H9 (cell line): ENCODE measurements at regions not wholly inside any gene's neighbourhood (a gene's known extent, or its start where the extent isn't known, plus 50 kb on each side); places are given as distances from the start of the nearest gene placed in this dataset.

Experiments used
- DNase-seq: peaks from one replicate; pipeline ENCODE4 v3.0.0-alpha.2; 2017
- H2AFZ ChIP-seq: one replicate; pipeline ENCODE4 v1.6.1; 2013; ENCODE audit warnings: mild to moderate bottlenecking, low read length, control low read depth, moderate library complexity
- H2AK5ac ChIP-seq: 2 replicates; pipeline ENCODE4 v1.6.1; 2013; ENCODE audit warnings: low read length, control low read depth, mixed read lengths; ENCODE audit not compliant: insufficient read length
- H2BK120ac ChIP-seq: one replicate; pipeline ENCODE4 v1.6.1; 2013; ENCODE audit warnings: low read depth, mild to moderate bottlenecking, low read length, control low read depth, inconsistent platforms; ENCODE audit not compliant: poor library complexity, severe bottlenecking
- H2BK12ac ChIP-seq: 2 replicates; pipeline ENCODE4 v1.6.1; 2013; ENCODE audit warnings: low read length, control low read depth, mixed read lengths, low read depth; ENCODE audit not compliant: insufficient read length
- H2BK15ac ChIP-seq: 2 replicates; pipeline ENCODE4 v1.6.1; 2013; ENCODE audit warnings: low read depth, low read length, control low read depth
- H2BK20ac ChIP-seq: one replicate; pipeline ENCODE4 v1.6.1; 2013; ENCODE audit warnings: low read depth, mild to moderate bottlenecking, low read length, control low read depth, inconsistent platforms; ENCODE audit not compliant: poor library complexity, severe bottlenecking
- H2BK5ac ChIP-seq: 2 replicates; pipeline ENCODE4 v1.6.1; 2013; ENCODE audit warnings: low read length, control low read depth, mixed read lengths; ENCODE audit not compliant: insufficient read length
- H3K14ac ChIP-seq: 2 replicates; pipeline ENCODE4 v1.6.1; 2013; ENCODE audit warnings: low read length, control low read depth; ENCODE audit not compliant: insufficient read depth
- H3K18ac ChIP-seq: 2 replicates; pipeline ENCODE4 v1.6.1; 2013; ENCODE audit warnings: low read depth, mild to moderate bottlenecking, mixed read lengths, low read length, control low read depth; ENCODE audit not compliant: insufficient read length
- H3K23ac ChIP-seq: 2 replicates; pipeline ENCODE4 v1.6.1; 2013; ENCODE audit warnings: low read length, control low read depth, mixed read lengths, low read depth; ENCODE audit not compliant: insufficient read length
- H3K23me2 ChIP-seq: 2 replicates; pipeline ENCODE4 v1.6.1; 2013; ENCODE audit warnings: low read depth, mild to moderate bottlenecking, mixed read lengths, low read length, control low read depth; ENCODE audit not compliant: insufficient read length, poor library complexity, severe bottlenecking
- H3K27ac ChIP-seq: 2 replicates; pipeline ENCODE4 v1.5.1; 2013; ENCODE audit warnings: low read length, control low read depth, mixed read lengths, low read depth; ENCODE audit not compliant: insufficient read length
- H3K27me3 ChIP-seq: 2 replicates; pipeline ENCODE4 v1.6.1; 2013; ENCODE audit warnings: low read length, control low read depth, inconsistent platforms; ENCODE audit not compliant: insufficient read depth
- H3K4ac ChIP-seq: 2 replicates; pipeline ENCODE4 v1.6.1; 2013; ENCODE audit warnings: low read depth, mild to moderate bottlenecking, control low read depth, inconsistent platforms, low read length, moderate library complexity
- H3K4me1 ChIP-seq: 2 replicates; pipeline ENCODE4 v1.6.1; 2013; ENCODE audit warnings: low read length, control low read depth, inconsistent platforms; ENCODE audit not compliant: insufficient read depth
- H3K4me2 ChIP-seq: 2 replicates; pipeline ENCODE4 v1.6.1; 2013; ENCODE audit warnings: low read length, control low read depth, mixed read lengths; ENCODE audit not compliant: insufficient read length, insufficient read depth
- H3K56ac ChIP-seq: 2 replicates; pipeline ENCODE4 v1.6.1; 2013; ENCODE audit warnings: low read depth, mild to moderate bottlenecking, mixed read lengths, low read length, control low read depth; ENCODE audit not compliant: insufficient read length
- H3K79me1 ChIP-seq: 2 replicates; pipeline ENCODE4 v1.6.1; 2013; ENCODE audit warnings: low read depth, mild to moderate bottlenecking, moderate library complexity, low read length, control low read depth, inconsistent platforms; ENCODE audit not compliant: insufficient read depth, poor library complexity, severe bottlenecking
- H3K79me2 ChIP-seq: 2 replicates; pipeline ENCODE4 v1.6.1; 2013; ENCODE audit warnings: low read length, control low read depth, inconsistent platforms; ENCODE audit not compliant: insufficient read depth
- H3K9ac ChIP-seq: 2 replicates; pipeline ENCODE4 v1.6.1; 2013; ENCODE audit warnings: low read length, control low read depth, mixed read lengths; ENCODE audit not compliant: insufficient read length; ENCODE audit errors: extremely low read depth
- H3K9me3 ChIP-seq: one replicate; pipeline ENCODE4 v1.6.1; 2013; ENCODE audit warnings: low read depth, low read length, inconsistent platforms; ENCODE audit not compliant: control insufficient read depth
- H3T11ph ChIP-seq: one replicate; pipeline ENCODE4 v1.6.1; 2013; ENCODE audit warnings: mild to moderate bottlenecking, low read length, control low read depth, inconsistent platforms
- H4K20me1 ChIP-seq: one replicate; pipeline ENCODE4 v1.6.1; 2013; ENCODE audit not compliant: control insufficient read depth, insufficient read length, insufficient read depth
- H4K5ac ChIP-seq: 2 replicates; pipeline ENCODE4 v1.6.1; 2013; ENCODE audit warnings: low read depth, mild to moderate bottlenecking, mixed read lengths, low read length, control low read depth; ENCODE audit not compliant: insufficient read length
- H4K8ac ChIP-seq: replicated peaks from 2 replicates; pipeline ENCODE4 v1.6.1; 2013; ENCODE audit warnings: low read length, control low read depth, mixed read lengths, low read depth; ENCODE audit not compliant: insufficient read length
- H4K91ac ChIP-seq: 2 replicates; pipeline ENCODE4 v1.6.1; 2013; ENCODE audit warnings: low read depth, mild to moderate bottlenecking, moderate library complexity, mixed read lengths, low read length, control low read depth; ENCODE audit not compliant: insufficient read length
- H3K27ac Mint-ChIP-seq, 3 experiments: 2 replicates in 2 of 3; 3 replicates in 1 of 3; pipeline ENCODE4 v1.8.0; 2020 to 2021; ENCODE audit warnings: mixed read lengths in 3 of 3, mild to moderate bottlenecking in 1 of 3, moderate library complexity in 1 of 3
- H3K27me3 Mint-ChIP-seq: 2 replicates; pipeline ENCODE4 v1.8.0; 2021; ENCODE audit warnings: low read depth, mild to moderate bottlenecking, moderate library complexity, mixed read lengths
- H3K36me3 Mint-ChIP-seq, 3 experiments: 2 replicates in 2 of 3; 3 replicates in 1 of 3; pipeline ENCODE4 v1.8.0; 2020 to 2021; ENCODE audit warnings: low read depth in 3 of 3, mixed read lengths in 3 of 3; ENCODE audit not compliant: insufficient read depth in 1 of 3
- H3K4me1 Mint-ChIP-seq, 2 experiments: 2 replicates each; pipeline ENCODE4 v1.8.0; 2020; ENCODE audit warnings: mixed read lengths in 2 of 2
- H3K4me3 Mint-ChIP-seq, 2 experiments: 2 replicates in 1 of 2; 3 replicates in 1 of 2; pipeline ENCODE4 v1.8.0; 2020 to 2021; ENCODE audit warnings: mild to moderate bottlenecking in 2 of 2, mixed read lengths in 2 of 2, moderate library complexity in 1 of 2
- H3K9me3 Mint-ChIP-seq, 2 experiments: 2 replicates in 1 of 2; 3 replicates in 1 of 2; pipeline ENCODE4 v1.8.0; 2020; ENCODE audit warnings: mild to moderate bottlenecking in 2 of 2, mixed read lengths in 2 of 2, moderate library complexity in 1 of 2
- WGBS: extraction: QIAGEN DNeasy Blood & Tissue Kit; methylation state at CpG from one replicate; pipeline ENCODE4 v1.1.7; 2013; ENCODE audit warnings: missing lambda C conversion rate, low lambda C conversion rate, mixed read lengths; ENCODE audit not compliant: insufficient read length; ENCODE audit errors: extremely low coverage; 5-methylcytosine and 5-hydroxymethylcytosine counted together
- TF ChIP-seq, protein P1 (sequence below): fragments of 200-600 bp; sonication (generic); conservative IDR thresholded peaks from 3 replicates; pipeline ENCODE4 v1.8.0; 2021; ENCODE audit warnings: antibody characterized with exemption, mild to moderate bottlenecking

DNA sequence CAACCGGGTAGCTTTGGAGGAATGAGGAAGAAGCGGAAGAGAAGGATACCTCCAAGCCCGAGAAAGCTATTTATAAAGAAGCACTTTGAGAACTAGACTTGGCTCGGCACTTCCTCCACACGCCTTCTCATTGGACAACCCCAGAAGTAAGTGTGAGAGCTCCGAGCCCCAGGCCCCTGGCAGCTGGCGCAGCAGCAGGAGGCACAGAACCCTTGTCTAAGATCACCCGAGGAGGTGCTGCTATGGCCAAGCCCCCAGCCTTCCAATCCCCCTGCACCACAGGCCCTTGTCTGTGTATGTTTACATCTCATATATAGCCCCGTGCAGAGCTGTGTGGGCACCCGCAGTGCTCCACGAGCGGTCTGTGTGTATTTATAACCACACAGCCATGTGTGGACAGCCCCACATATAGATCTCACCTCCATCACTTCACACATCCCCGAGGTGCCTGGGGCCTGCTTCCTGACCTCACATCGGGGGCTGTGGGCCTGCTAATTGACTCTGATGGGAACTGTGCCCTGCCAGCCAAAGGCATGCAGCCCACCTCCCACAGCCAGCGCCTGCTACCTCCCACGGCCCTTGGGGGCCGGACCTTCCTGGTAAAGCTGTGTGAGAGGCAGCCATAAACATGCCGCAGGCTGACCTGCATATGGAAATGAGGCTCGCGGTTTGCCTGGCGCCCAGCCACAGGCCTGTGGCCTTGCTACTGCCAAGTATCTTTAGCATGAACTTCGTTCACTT is 96.1 kb downstream of the C17orf67 start:
- Mint-ChIP-seq H3K4me3 (no peak overlapping the region), H3K27me3 (peaks cover 4% of the 10 kb centered on the region), H3K4me1 (peaks cover 7 to 15% of the 10 kb centered on the region in 2 experiments), H3K36me3 (no peaks in the 10 kb centered on the region), H3K27ac (no peak overlapping the region), H3K9me3 (peaks cover 0 to 5% of the 10 kb centered on the region in 2 experiments; a peak in 2 of 5 replicates)
- Histone ChIP-seq H4K20me1 (no peaks in the 10 kb centered on the region), H3K4me2 (no peak overlapping the region), H2BK12ac (no peak overlapping the region), H2AK5ac (no peak overlapping the region), H3K56ac (no peak overlapping the region), H3K18ac (no peak overlapping the region), H2BK20ac (no peak overlapping the region), H3K4ac (no peak overlapping the region), H2BK120ac (no peak overlapping the region), H3K79me2 (no peaks in the 10 kb centered on the region), H3K23me2 (no peaks in the 10 kb centered on the region), H2BK15ac (no peak overlapping the region), H3K27me3 (no peaks in the 10 kb centered on the region), H3K14ac (no peak overlapping the region), H2AFZ (no peak overlapping the region), H3K79me1 (no peaks in the 10 kb centered on the region), H3K9ac (no peak overlapping the region), H3T11ph (no peak overlapping the region), H2BK5ac (no peak overlapping the region), H3K27ac (no peak overlapping the region), H4K5ac (no peak overlapping the region), H4K8ac (no peak overlapping the region), H3K23ac (no peak overlapping the region), H3K9me3 (no peaks in the 10 kb centered on the region), H4K91ac (no peak overlapping the region), H3K4me1 (no peaks in the 10 kb centered on the region)
- TF ChIP-seq, protein P1, sequence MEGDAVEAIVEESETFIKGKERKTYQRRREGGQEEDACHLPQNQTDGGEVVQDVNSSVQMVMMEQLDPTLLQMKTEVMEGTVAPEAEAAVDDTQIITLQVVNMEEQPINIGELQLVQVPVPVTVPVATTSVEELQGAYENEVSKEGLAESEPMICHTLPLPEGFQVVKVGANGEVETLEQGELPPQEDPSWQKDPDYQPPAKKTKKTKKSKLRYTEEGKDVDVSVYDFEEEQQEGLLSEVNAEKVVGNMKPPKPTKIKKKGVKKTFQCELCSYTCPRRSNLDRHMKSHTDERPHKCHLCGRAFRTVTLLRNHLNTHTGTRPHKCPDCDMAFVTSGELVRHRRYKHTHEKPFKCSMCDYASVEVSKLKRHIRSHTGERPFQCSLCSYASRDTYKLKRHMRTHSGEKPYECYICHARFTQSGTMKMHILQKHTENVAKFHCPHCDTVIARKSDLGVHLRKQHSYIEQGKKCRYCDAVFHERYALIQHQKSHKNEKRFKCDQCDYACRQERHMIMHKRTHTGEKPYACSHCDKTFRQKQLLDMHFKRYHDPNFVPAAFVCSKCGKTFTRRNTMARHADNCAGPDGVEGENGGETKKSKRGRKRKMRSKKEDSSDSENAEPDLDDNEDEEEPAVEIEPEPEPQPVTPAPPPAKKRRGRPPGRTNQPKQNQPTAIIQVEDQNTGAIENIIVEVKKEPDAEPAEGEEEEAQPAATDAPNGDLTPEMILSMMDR, result no peak
- DNase-seq, result no peak
- no CpG with 5 or more reads among the region's 22 CpGs for WGBS
